ENCODE measurements at regions not wholly inside any gene's neighbourhood (a gene's known extent, or its start where the extent isn't known, plus 50 kb on each side); places are given as distances from the start of the nearest gene placed in this dataset.
"Not testable (repeated sequence)": the region's sequence is repeated elsewhere in the genome, so short reads cannot be mapped to it uniquely, and the experiment has no call there.

GRCh38 chr22:26094497-26094896, 74.8 kb upstream of the SEZ6L start:
- not testable (repeated sequence) for TF ChIP-seq CTCF, POLR2A, POLR2AphosphoS5 (IDR thresholded peaks at IDR 0.05)

Data from gastroesophageal sphincter (tissue), 3 donors.